ENCODE measurements at regions not wholly inside any gene's neighbourhood (a gene's known extent, or its start where the extent isn't known, plus 50 kb on each side); places are given as distances from the start of the nearest gene placed in this dataset.

DNA sequence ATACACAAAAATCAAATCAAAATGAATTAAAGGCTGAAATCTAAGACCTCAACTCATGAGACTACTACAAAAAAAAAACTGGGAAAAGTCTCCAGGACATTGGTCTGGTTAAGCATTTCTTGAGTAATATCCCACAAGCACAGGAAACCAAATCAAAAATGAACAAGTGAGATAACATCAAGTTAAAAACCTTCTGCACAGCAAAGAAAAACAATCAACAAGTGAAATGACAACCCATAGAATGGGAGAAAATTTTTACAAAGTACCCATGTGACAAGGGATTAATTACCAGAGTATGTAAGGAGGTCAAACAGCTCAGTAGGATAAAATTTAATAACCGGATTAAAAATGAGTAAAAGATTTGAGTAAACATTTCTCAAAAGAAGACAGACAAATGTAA lies 338.7 kb downstream of the SLC16A7 start:
- H2AFZ ChIP-seq (ENCODE audit: low read depth, low read length) = no peak overlapping the region
- H3K4me2 ChIP-seq (ENCODE audit: low read length) = no peak overlapping the region
- no peaks in the 10 kb centered on the region for H3K79me2 ChIP-seq (ENCODE audit: low read length)
- no peak overlapping the region for H3K9ac ChIP-seq (ENCODE audit: low read length)
- no peaks in the 10 kb centered on the region for H3K9me3 ChIP-seq (ENCODE audit: insufficient read depth, low read length)
- no peaks in the 10 kb centered on the region for H3K4me1 ChIP-seq (ENCODE audit: low read length)
- TF ChIP-seq, protein P1, sequence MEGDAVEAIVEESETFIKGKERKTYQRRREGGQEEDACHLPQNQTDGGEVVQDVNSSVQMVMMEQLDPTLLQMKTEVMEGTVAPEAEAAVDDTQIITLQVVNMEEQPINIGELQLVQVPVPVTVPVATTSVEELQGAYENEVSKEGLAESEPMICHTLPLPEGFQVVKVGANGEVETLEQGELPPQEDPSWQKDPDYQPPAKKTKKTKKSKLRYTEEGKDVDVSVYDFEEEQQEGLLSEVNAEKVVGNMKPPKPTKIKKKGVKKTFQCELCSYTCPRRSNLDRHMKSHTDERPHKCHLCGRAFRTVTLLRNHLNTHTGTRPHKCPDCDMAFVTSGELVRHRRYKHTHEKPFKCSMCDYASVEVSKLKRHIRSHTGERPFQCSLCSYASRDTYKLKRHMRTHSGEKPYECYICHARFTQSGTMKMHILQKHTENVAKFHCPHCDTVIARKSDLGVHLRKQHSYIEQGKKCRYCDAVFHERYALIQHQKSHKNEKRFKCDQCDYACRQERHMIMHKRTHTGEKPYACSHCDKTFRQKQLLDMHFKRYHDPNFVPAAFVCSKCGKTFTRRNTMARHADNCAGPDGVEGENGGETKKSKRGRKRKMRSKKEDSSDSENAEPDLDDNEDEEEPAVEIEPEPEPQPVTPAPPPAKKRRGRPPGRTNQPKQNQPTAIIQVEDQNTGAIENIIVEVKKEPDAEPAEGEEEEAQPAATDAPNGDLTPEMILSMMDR (IDR thresholded peaks at IDR 0.05; ENCODE audit: low read depth, low read length) = no peak
- TF ChIP-seq EZH2phosphoT487 (IDR thresholded peaks at IDR 0.05; ENCODE audit: low read depth) = no peak
- H3K27ac ChIP-seq (ENCODE audit: low read length) = no peak overlapping the region
- H3K4me3 ChIP-seq (ENCODE audit: low read length) = no peak overlapping the region
- no peaks in the 10 kb centered on the region for H3K27me3 ChIP-seq (ENCODE audit: low read depth, low read length)
- no peaks in the 10 kb centered on the region for H4K20me1 ChIP-seq (ENCODE audit: insufficient read depth, low read length)
- no peaks in the 10 kb centered on the region for H3K36me3 ChIP-seq (replicated peaks; ENCODE audit: low read depth, low read length)

DNA sequence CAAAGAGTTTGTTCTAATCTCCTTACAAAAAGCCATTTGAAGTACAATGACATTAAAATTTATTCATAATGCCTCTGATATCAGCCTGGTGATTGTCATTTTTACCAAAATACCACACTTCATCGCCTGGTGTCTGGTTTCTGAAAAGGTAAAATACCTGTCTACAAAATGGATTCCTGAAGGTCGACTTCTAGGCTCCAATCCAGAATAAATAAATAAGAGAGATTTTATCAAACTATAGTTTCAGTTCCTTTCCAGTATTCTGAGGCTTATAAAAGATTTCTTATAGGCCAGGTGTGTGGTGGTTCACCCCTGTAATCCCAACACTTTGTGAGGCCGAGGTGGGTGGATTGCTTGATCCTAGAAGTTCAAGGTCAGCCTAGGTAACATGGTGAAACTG lies 340.7 kb downstream of the SLC16A7 start:
- no peak overlapping the region for H3K27ac ChIP-seq (ENCODE audit: low read length)
- H3K9me3 ChIP-seq (ENCODE audit: insufficient read depth, low read length) = no peaks in the 10 kb centered on the region
- no peaks in the 10 kb centered on the region for H3K79me2 ChIP-seq (ENCODE audit: low read length)
- no peak overlapping the region for H2AFZ ChIP-seq (ENCODE audit: low read depth, low read length)
- H3K4me1 ChIP-seq (ENCODE audit: low read length) = no peaks in the 10 kb centered on the region
- H3K9ac ChIP-seq (ENCODE audit: low read length) = no peak overlapping the region
- no peak overlapping the region for H3K4me3 ChIP-seq (ENCODE audit: low read length)
- H3K27me3 ChIP-seq (ENCODE audit: low read depth, low read length) = no peaks in the 10 kb centered on the region
- no peaks in the 10 kb centered on the region for H3K36me3 ChIP-seq (replicated peaks; ENCODE audit: low read depth, low read length)
- H3K4me2 ChIP-seq (ENCODE audit: low read length) = no peak overlapping the region
- no peaks in the 10 kb centered on the region for H4K20me1 ChIP-seq (ENCODE audit: insufficient read depth, low read length)
- TF ChIP-seq, protein P1 (IDR thresholded peaks at IDR 0.05; ENCODE audit: low read depth, low read length) = no peak
- TF ChIP-seq EZH2phosphoT487 (IDR thresholded peaks at IDR 0.05; ENCODE audit: low read depth) = no peak

DNA sequence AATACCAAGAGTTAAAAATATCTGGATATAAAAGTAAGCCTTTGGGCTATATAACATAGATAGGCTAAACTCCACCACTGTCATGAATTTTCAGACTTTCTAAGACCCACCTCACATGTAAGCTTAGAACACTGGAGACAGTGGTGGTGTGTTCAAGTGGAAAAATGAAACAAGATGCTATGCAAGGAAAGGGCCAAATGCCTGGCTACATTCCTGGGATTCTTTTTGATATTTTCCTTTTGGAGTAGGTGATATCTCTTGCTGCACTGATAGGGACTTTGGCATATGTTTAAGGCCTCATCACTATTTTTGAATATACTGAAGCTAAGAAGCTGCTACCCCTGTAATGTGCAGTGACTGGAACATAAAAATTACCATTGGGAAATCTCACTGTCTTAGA lies 341.3 kb downstream of the SLC16A7 start:
- no peak for TF ChIP-seq EZH2phosphoT487 (IDR thresholded peaks at IDR 0.05; ENCODE audit: low read depth)
- TF ChIP-seq, protein P1 (IDR thresholded peaks at IDR 0.05; ENCODE audit: low read depth, low read length) = no peak
- Histone ChIP-seq H3K27me3 (ENCODE audit: low read depth, low read length) (no peaks in the 10 kb centered on the region), H2AFZ (ENCODE audit: low read depth, low read length) (no peak overlapping the region), H3K4me2 (ENCODE audit: low read length) (no peak overlapping the region), H3K9me3 (ENCODE audit: insufficient read depth, low read length) (no peaks in the 10 kb centered on the region), H3K79me2 (ENCODE audit: low read length) (no peaks in the 10 kb centered on the region), H3K9ac (ENCODE audit: low read length) (no peak overlapping the region), H3K36me3 (replicated peaks; ENCODE audit: low read depth, low read length) (no peaks in the 10 kb centered on the region), H4K20me1 (ENCODE audit: insufficient read depth, low read length) (no peaks in the 10 kb centered on the region), H3K4me3 (ENCODE audit: low read length) (no peak overlapping the region), H3K27ac (ENCODE audit: low read length) (no peak overlapping the region), H3K4me1 (ENCODE audit: low read length) (no peaks in the 10 kb centered on the region)

DNA sequence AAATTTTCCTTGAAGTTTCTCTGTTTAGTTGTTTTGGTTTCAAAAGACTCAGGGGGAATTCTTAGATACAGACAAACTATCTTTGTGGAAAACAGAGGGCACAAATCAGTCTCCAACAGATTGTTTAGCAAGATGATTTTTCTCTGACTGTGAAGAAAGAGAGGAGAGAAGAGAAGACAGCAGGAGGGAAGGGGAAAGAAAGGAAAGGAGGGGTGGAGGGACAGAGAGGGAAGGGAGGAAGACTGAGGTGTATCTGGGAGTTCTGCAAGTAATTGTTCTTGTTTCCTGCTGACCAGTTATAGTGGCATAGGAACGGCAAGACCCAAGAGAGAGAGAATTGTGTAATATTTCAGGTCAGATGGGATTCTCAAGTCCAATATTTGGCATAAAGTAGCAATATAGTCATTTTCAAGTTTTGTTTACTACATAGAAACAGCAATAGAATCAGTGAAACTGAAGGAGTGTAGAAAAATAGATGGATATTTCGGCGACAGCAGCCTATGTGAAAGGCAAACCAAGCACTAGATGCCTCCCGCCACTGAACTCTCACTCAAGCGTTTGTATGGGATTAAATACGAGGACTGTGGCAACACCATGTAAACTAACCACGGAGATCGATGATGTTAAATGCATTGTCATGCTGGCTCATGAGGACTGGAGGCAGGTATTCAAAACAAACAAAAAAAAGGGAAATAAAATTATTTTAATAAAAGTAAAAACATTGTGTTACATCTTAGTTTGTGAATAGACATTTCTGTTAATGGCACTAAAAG lies 342.5 kb downstream of the SLC16A7 start:
- no peaks in the 10 kb centered on the region for H3K9me3 ChIP-seq (ENCODE audit: insufficient read depth, low read length)
- no peak for TF ChIP-seq EZH2phosphoT487 (IDR thresholded peaks at IDR 0.05; ENCODE audit: low read depth)
- TF ChIP-seq, protein P1 (IDR thresholded peaks at IDR 0.05; ENCODE audit: low read depth, low read length) = no peak
- H3K79me2 ChIP-seq (ENCODE audit: low read length) = no peaks in the 10 kb centered on the region
- no peak overlapping the region for H3K27ac ChIP-seq (ENCODE audit: low read length)
- no peak overlapping the region for H2AFZ ChIP-seq (ENCODE audit: low read depth, low read length)
- H3K27me3 ChIP-seq (ENCODE audit: low read depth, low read length) = no peaks in the 10 kb centered on the region
- no peak overlapping the region for H3K4me2 ChIP-seq (ENCODE audit: low read length)
- no peak overlapping the region for H3K9ac ChIP-seq (ENCODE audit: low read length)
- no peaks in the 10 kb centered on the region for H4K20me1 ChIP-seq (ENCODE audit: insufficient read depth, low read length)
- no peak overlapping the region for H3K4me3 ChIP-seq (ENCODE audit: low read length)
- H3K36me3 ChIP-seq (replicated peaks; ENCODE audit: low read depth, low read length) = no peaks in the 10 kb centered on the region
- no peaks in the 10 kb centered on the region for H3K4me1 ChIP-seq (ENCODE audit: low read length)

Measured in OCI-LY3 (cell line).